A549 (cell line): ENCODE measurements at regions not wholly inside any gene's neighbourhood (a gene's known extent, or its start where the extent isn't known, plus 50 kb on each side); places are given as distances from the start of the nearest gene placed in this dataset.

Experiments
- ATAC-seq, 2 experiments: fragments of 200-7000 bp in 1 of 2; fragments of >200 bp in 1 of 2; cut with Nextera tagmentation in 1 of 2; cut with Tn5 transposase in 1 of 2; 3 replicates each; pipeline versions ENCODE4 v1.8.0 to v1.9.1; 2018 to 2020; ENCODE audit warnings: mild to moderate bottlenecking in 1 of 2, moderate library complexity in 1 of 2
- CTCF ChIA-PET: fragments of 300-600 bp; sonication (Branson Sonifier 250); formaldehyde crosslinking; extraction: SDS; loops from one replicate; lab custom pipeline; 2021; ENCODE audit warnings: antibody characterized with exemption, inconsistent platforms; lab: Yijun Ruan, JAX
- POLR2A ChIA-PET: fragments of 350-600 bp; formaldehyde crosslinking; extraction: SDS; loops from one replicate; lab custom pipeline; 2021; ENCODE audit warnings: antibody characterized with exemption, inconsistent platforms; lab: Yijun Ruan, JAX
- DNase-seq, 2 experiments: peaks; one replicate each; pipeline versions ENCODE4 v3.0.0 to v3.0.0-alpha.2; 2011 to 2016; ENCODE audit warnings: low read depth in 1 of 2, low spot score in 1 of 2
- FAIRE-seq: peaks from 2 replicates; lab custom pipeline; 2011; peaks lifted over from hg19 to GRCh38; lab: Jason Lieb, UNC
- H3K27ac ChIP-seq, 2 experiments: fragments of >200 bp; sonication (Bioruptor Twin); formaldehyde crosslinking; 3 replicates each; pipeline ENCODE4 v1.5.1; 2016 to 2017
- H3K4me1 ChIP-seq: fragments of >200 bp; sonication (Bioruptor Twin); formaldehyde crosslinking; 3 replicates; pipeline ENCODE4 v1.6.1; 2016
- H3K4me2 ChIP-seq: fragments of >200 bp; sonication (Bioruptor Twin); formaldehyde crosslinking; 3 replicates; pipeline ENCODE4 v1.6.1; 2016
- H3K4me3 ChIP-seq: fragments of >200 bp; sonication (Bioruptor Twin); formaldehyde crosslinking; 3 replicates; pipeline ENCODE4 v1.5.1; 2016
- H3K9me3 ChIP-seq: fragments of >200 bp; sonication (Bioruptor Twin); formaldehyde crosslinking; 3 replicates; pipeline ENCODE4 v1.6.1; 2016
- CBX8 ChIP-seq: fragments of 200-600 bp; sonication (generic); IDR thresholded peaks from 2 replicates; pipeline ENCODE4 v1.6.1; 2016
- EHF ChIP-seq: fragments of 250-450 bp; sonication (Bioruptor Pico); IDR thresholded peaks from 2 replicates; pipeline ENCODE4 v1.5.0; 2020; ENCODE audit warnings: mild to moderate bottlenecking
- FOSB ChIP-seq: fragments of 250-450 bp; sonication (Bioruptor Pico); IDR thresholded peaks from 2 replicates; pipeline ENCODE4 v1.5.0; 2020; ENCODE audit warnings: mild to moderate bottlenecking, moderate library complexity
- FOSL2 ChIP-seq, 2 experiments: fragments of 450-650 bp in 1 of 2; fragments of >200 bp in 1 of 2; sonication (Bioruptor Twin) in 1 of 2; formaldehyde crosslinking; IDR thresholded peaks; 2 replicates each; pipeline versions ENCODE4 v1.5.0 to v1.6.1; 2016 to 2020; ENCODE audit warnings: mild to moderate bottlenecking in 1 of 2, moderate library complexity in 1 of 2
- HDAC2 ChIP-seq: fragments of 200-600 bp; sonication (generic); IDR thresholded peaks from 2 replicates; pipeline ENCODE4 v1.6.1; 2016
- HOXB5 ChIP-seq: fragments of 250-450 bp; sonication (Bioruptor Pico); IDR thresholded peaks from 2 replicates; pipeline ENCODE4 v1.5.0; 2020; ENCODE audit warnings: mild to moderate bottlenecking, moderate library complexity
- MAZ ChIP-seq: fragments of 150-350 bp; IDR thresholded peaks from 2 replicates; pipeline ENCODE4 v1.6.1; 2014; ENCODE audit warnings: antibody characterized with exemption, low read depth, low read length, borderline replicate concordance
- MYC ChIP-seq: IDR thresholded peaks from 2 replicates; pipeline ENCODE4 v1.6.1; 2012; ENCODE audit warnings: mild to moderate bottlenecking, inconsistent platforms, low read length, improper control_type of control experiment, borderline replicate concordance
- NFE2L2 ChIP-seq: fragments of 150-350 bp; conservative IDR thresholded peaks from 2 replicates; pipeline ENCODE4 v1.6.1; 2014; ENCODE audit warnings: low read length
- NR3C1 ChIP-seq: fragments of >200 bp; sonication (Bioruptor Twin); formaldehyde crosslinking; IDR thresholded peaks from 3 replicates; pipeline ENCODE4 v1.6.1; 2017
- PHF8 ChIP-seq: fragments of 200-600 bp; sonication (generic); IDR thresholded peaks from 2 replicates; pipeline ENCODE4 v1.6.1; 2016; ENCODE audit warnings: low read depth, mild to moderate bottlenecking, antibody characterized with exemption, moderate library complexity, borderline replicate concordance
- POLR2A ChIP-seq: IDR thresholded peaks from 2 replicates; pipeline ENCODE4 v1.6.1; 2012; ENCODE audit warnings: mild to moderate bottlenecking, low read length
- RARB ChIP-seq: fragments of 250-450 bp; sonication (Bioruptor Pico); IDR thresholded peaks from 2 replicates; pipeline ENCODE4 v1.8.0; 2021; ENCODE audit warnings: mild to moderate bottlenecking, moderate library complexity
- RCOR1 ChIP-seq: fragments of 150-350 bp; IDR thresholded peaks from 2 replicates; pipeline ENCODE4 v1.6.1; 2014; ENCODE audit warnings: antibody characterized with exemption, low read length, low read depth
- TP53 ChIP-seq: fragments of 250-450 bp; sonication (Bioruptor Pico); IDR thresholded peaks from 2 replicates; pipeline ENCODE4 v1.5.0; 2021; ENCODE audit warnings: mild to moderate bottlenecking, moderate library complexity
- WGBS: methylation state at CpG from one replicate; pipeline ENCODE4 v1.1.6; 2017; ENCODE audit errors: missing lambda C conversion rate; 5-methylcytosine and 5-hydroxymethylcytosine counted together
- TF ChIP-seq, protein P1 (sequence below): fragments of 200-600 bp; sonication (generic); IDR thresholded peaks from 2 replicates; pipeline ENCODE4 v1.6.1; 2016; ENCODE audit warnings: antibody characterized with exemption, mild to moderate bottlenecking, moderate library complexity

DNA sequence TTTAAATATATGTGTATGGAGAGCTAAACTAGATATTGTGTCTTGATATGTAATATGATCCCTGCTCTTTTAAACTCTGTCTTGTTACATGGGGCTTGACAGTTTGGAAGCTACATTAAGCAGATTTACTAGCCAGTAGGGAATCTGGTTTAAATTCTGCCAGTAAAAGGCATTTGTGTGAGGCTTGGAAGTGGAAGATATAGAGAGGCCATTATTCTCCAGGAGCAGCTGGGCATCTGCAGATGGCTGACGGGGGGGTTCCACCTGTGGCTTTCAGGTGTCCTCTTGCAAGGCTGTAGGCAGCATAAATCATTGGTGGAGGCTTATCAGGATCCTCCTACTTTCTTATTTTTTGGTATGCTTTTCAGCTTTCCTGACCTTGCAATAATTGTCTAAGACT is 179.1 kb upstream of the FBXL7 start:
- Histone ChIP-seq H3K27ac (no peak overlapping the region), H3K4me2 (no peak overlapping the region), H3K9me3 (no peaks in the 10 kb centered on the region), H3K4me1 (no peaks in the 10 kb centered on the region), H3K4me3 (no peak overlapping the region)
- no peak for ATAC-seq
- no peak for DNase-seq
- CTCF ChIA-PET, result interaction anchor here (1.0 kb wide), 1 partner anchor 63 kb away, joined by 3 read pairs; no protein-coding TSS in a partner anchor
- no peak for FAIRE-seq
- TF ChIP-seq FOSL2 (IDR thresholded peaks at IDR 0.05) (no peak), FOSL2 (CRISPR knock-in tag; IDR thresholded peaks at IDR 0.05) (no peak), PHF8 (no peak), POLR2A (no peak), RCOR1 (no peak), MAZ (no peak), NR3C1 (no peak), HDAC2 (no peak), FOSB (CRISPR knock-in tag) (no peak), NFE2L2 (no peak), HOXB5 (no peak), CBX8 (no peak), MYC (no peak), TP53 (CRISPR knock-in tag) (no peak)
- TF ChIP-seq, protein P1, sequence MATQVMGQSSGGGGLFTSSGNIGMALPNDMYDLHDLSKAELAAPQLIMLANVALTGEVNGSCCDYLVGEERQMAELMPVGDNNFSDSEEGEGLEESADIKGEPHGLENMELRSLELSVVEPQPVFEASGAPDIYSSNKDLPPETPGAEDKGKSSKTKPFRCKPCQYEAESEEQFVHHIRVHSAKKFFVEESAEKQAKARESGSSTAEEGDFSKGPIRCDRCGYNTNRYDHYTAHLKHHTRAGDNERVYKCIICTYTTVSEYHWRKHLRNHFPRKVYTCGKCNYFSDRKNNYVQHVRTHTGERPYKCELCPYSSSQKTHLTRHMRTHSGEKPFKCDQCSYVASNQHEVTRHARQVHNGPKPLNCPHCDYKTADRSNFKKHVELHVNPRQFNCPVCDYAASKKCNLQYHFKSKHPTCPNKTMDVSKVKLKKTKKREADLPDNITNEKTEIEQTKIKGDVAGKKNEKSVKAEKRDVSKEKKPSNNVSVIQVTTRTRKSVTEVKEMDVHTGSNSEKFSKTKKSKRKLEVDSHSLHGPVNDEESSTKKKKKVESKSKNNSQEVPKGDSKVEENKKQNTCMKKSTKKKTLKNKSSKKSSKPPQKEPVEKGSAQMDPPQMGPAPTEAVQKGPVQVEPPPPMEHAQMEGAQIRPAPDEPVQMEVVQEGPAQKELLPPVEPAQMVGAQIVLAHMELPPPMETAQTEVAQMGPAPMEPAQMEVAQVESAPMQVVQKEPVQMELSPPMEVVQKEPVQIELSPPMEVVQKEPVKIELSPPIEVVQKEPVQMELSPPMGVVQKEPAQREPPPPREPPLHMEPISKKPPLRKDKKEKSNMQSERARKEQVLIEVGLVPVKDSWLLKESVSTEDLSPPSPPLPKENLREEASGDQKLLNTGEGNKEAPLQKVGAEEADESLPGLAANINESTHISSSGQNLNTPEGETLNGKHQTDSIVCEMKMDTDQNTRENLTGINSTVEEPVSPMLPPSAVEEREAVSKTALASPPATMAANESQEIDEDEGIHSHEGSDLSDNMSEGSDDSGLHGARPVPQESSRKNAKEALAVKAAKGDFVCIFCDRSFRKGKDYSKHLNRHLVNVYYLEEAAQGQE, result no peak
- POLR2A ChIA-PET, result no interaction called here
- 0% methylated on average over 1 of the region's 1 CpG for WGBS

DNA sequence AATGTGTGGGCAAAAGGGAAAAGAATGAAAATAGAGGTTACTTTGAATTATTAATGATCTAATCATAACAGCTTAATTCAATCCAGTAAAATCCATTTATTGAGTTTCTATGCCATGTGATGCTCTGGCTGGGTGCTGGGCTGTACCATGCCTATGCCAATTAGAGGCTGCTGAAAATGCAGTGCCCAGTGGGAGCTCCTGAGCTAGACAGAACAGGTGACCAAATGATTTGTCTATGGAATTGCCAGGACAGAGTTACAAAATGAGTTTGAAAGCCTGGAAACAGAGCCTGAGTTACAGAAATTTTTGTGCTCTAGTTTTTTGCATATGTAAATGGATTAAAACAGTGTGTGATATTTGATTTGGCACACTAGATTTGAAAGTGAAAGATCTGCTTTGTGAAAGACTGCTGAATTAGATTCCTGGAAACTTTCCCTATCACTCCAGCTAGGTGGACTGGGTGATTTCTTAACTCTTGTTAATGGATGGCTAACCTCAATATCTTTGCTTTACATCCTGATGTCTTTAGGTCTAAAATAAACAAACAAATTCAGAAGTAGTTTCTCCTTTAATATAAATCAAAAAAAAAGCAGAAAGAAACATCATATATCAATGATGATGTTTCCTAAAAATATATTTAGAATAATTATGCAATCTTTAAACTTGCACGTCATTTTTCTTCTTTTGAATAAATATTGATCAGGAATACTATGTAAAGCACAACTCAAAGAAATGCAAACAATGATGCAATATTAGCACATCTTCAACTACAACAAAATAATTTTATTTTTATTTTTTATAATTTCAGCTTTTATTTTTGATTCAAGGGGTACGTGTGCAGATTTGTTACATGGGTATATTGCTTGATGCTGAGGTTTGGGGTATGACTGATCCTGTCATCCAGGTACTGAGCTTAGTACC is 194.8 kb upstream of the FBXL7 start:
- no peak for DNase-seq
- TF ChIP-seq HOXB5 (no peak), POLR2A (no peak), RARB (no peak), NFE2L2 (no peak), EHF (no peak)
- TF ChIP-seq, protein P1, result no peak
- TF ChIP-seq, all 56 proteins: peak for 0
- Histone ChIP-seq H3K27ac (no peak overlapping the region), H3K4me1 (no peaks in the 10 kb centered on the region), H3K9me3 (no peaks in the 10 kb centered on the region), H3K4me3 (no peak overlapping the region), H3K4me2 (no peak overlapping the region)
- ChIA-PET POLR2A (no interaction called here), CTCF (no interaction called here)
- WGBS, result 2% methylated on average over 2 of the region's 2 CpGs
- FAIRE-seq (no peak), ATAC-seq (no peak)
